Hypothalamus (tissue), 51 donors: ENCODE measurements at regions not wholly inside any gene's neighbourhood (a gene's known extent, or its start where the extent isn't known, plus 50 kb on each side); places are given as distances from the start of the nearest gene placed in this dataset.
"Not testable (repeated sequence)": the region's sequence is repeated elsewhere in the genome, so short reads cannot be mapped to it uniquely, and the experiment has no call there.

Source experiments
- DNase-seq, 51 donors: peaks; one replicate each; lab custom pipeline; 2025; lab: John Stamatoyannopoulos, UW

GRCh38 chr3:188964957-188965356, 206.8 kb upstream of the TPRG1 start:
- no peak for DNase-seq

DNA sequence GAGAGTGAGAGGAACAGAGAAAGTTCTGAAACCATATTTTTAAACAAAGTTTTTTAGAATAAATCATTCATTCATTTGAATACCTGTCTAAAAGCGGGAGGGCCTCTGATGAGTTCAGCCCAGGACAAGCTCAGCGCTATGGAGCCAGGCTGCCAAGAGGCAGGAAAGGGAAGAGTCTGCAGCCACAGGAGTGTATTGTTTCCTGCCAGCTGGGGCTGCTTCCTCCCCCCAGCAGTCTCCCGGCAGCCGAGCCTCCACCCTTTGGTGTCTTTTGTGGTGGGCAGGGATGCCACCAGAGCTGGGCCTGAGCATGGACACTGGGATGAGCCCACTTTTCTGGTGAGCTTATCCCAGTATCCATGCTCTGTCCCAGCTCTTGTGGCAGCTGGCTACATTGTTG, 199.5 kb upstream of the TPRG1 start:
- DNase-seq: no peak

DNA sequence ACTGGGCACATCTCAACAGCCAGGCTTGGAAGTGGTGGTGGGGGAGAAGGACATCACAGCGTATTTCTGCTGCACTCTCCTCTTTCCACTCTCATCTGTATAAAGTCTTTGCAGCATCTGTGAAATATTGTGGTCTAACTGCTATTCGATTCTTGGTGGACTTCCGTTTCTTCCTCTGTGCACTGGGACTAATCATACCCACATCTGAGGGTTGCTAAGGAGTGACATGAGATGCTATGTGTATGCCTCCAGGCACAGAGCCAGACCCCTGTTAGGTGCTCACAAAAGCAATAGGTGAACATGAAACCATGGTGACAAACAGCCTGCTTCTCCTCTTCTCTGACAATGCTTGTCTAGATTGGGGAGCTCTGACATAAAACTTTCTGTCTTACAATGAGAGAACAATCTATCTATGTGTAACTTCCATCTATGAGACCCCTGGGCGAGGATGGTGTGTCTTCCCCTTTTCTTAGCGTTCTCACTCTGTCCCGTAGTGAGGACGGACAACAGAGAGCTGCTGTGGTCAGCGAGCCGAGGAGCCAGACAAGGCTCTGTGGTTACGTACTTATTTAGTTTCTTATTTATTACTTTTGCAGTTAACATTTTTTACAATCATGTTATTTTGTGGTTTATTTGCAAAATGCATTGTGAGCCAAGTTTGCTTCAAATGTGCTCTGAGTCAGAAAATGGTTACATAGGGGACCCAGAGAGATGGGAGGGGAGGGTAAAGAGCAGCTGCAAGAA, 196.7 kb upstream of the TPRG1 start:
- DNase-seq: no peak

DNA sequence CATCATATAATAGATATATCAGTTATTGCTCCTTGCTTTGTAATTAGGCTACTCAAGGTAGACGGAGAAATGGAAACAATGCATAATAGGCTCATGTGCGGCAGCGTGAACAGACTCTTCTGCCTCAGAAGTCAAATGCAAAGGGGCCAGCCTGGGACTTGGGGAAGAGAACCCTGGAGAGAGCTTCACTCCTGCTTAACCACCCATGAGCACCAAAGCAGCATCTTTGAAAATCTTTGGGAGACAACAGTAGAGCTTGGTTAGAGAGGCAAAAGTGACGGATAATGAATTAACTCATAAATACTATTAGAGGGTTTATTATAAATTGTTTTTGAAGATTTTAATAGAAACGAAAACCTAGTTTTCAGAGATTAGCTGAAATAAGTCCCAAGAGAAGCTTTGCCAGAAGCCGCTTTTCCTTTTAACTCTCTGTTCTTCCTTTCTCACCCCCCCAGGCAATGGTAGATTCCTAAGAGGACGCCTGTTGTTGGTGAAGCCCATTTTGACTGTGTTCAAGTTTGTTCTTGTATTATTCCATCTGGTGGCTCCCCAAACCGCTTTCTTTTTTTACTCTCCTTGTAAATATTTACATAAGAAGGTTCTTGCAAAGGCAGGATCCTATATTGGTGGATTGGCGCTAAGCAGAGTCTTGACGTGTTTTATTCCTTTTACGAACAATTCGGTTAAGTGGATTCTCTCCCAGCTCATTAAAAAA, 196.0 kb upstream of the TPRG1 start:
- no peak for DNase-seq

GRCh38 chr3:188976407-188976806, 195.4 kb upstream of the TPRG1 start:
- no peak for DNase-seq

- no peak for DNase-seq
Observed at GRCh38 chr3:188978421-188979171, 193.2 kb upstream of the TPRG1 start.

- DNase-seq: no peak
Observed at GRCh38 chr3:188979248-188979647, 192.5 kb upstream of the TPRG1 start.

- DNase-seq: no peak
Observed at GRCh38 chr3:188979669-188980310, 192.0 kb upstream of the TPRG1 start.

GRCh38 chr3:188993181-188993580, 178.6 kb upstream of the TPRG1 start:
- DNase-seq: no peak

- DNase-seq: no peak
Observed at GRCh38 chr3:189001559-189001958, 170.2 kb upstream of the TPRG1 start.

DNA sequence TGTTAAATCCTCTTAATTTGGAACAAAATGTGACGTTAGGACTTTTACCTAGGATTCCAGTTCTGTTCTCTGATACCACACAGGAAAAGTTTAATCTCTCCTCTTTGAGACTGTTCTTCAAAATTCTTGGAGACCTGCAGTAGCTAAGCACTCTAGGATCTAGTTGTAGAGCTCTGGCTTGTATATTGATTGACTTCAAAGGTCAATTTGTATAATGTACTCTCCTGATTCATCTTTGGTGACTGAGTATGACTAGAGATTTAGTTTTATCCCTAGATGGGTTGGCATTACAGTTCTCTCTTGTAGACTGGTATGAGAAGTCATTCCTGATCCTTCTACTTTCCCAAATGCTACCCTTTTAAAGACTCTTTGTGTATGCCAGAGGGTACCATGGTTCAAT, 168.4 kb upstream of the TPRG1 start:
- no peak for DNase-seq

DNA sequence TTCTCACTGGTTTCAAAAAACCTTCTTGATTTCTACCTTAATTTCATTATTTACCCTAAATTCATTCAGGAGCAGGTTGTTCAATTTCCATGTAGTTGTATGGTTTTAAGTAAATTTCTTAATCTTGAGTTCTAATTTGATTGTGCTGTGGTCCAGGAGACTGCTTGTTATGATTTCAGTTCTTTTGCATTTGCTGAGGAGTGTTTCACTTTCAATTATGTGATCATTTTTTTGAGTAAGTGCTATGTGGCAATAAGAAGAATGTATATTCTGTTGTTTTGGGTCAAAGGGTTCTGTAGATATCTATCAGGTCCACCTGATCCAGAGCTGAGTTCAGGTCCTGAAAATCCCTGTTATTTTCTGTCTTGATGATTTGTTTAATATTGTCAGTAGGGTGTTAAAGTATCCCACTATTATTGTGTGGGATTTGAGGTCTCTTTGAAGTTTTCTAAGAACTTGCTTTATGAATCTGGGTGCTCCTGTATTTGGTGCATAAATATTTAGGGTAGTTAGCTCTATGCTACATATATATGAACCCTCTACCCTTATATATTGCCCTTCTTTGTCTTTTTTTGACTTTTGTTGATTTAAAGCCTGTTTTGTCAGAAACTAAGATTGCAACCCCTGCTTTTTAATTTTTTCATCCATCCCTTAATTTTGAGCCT, 158.4 kb upstream of the TPRG1 start:
- DNase-seq: no peak

DNA sequence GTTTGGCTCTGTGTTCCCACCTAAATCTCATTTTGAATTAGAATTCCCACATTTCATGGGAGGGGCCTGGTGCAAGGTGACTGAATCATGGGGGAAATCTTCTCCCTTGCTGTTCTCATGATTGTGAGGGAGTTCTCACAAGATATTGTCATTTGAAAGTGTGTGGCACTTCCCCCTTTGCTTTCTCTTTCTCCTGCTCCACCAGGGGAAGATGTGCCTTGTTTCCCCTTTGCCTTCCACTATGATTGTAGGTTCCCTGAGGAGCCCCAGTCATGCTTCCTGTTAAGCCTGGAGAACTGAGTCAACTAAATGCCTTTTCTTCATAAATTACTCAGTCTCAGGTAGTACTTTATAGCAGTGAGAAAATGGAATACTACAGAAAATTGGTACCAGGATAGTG, 157.2 kb upstream of the TPRG1 start:
- no peak for DNase-seq

DNA sequence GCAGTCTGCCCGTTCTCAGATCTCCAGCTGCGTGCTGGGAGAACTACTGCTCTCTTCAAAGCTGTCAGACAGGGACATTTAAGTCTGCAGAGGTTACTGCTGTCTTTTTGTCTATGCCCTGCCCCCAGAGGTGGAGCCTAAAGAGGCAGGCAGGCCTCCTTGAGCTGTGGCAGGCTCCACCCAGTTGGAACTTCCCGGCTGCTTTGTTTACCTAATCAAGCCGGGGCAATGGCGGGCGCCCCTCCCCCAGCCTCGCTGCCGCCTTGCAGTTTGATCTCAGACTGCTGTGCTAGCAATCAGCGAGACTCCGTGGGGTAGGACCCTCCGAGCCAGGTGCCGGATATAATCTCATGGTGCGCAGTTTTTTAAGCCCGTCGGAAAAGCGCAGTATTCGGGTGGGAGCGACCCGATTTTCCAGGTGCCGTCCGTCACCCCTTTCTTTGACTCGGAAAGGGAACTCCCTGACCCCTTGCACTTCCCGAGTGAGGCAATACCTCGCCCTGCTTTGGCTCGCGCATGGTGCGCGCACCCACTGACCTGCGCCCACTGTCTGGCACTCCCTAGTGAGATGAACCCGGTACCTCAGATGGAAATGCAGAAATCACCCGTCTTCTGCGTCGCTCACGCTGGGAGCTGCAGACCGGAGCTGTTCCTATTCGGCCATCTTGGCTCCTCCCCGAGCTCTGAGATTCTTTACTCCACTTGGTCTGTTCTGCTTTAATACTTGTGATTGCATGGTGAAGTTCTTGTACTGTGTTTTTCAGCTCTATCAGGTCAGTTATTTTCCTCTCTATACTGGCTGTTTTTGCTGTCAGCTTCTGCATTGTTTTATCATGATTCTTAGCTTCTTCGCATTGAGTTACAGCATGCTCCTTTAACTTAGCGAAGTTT, 148.9 kb upstream of the TPRG1 start:
- DNase-seq: not testable (repeated sequence)

DNA sequence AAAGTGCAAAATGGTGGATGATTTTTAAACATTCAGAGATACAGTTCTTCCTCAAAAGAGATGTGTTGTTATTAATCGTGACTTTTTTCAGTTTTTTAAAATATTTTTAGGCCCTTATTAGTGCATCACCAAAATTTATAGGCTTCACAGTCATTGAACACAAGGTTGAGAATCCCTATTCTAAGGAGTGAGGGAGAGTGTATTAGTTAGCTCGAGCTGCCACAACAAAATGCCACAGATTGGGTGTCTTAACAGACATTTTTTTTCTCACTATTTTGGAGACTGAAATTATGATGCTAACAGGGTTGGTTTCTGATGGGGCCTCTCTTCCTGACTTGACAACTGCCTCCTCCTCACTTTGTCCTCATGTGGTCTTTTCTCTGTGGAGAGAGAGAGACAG, 145.9 kb upstream of the TPRG1 start:
- DNase-seq: no peak

DNA sequence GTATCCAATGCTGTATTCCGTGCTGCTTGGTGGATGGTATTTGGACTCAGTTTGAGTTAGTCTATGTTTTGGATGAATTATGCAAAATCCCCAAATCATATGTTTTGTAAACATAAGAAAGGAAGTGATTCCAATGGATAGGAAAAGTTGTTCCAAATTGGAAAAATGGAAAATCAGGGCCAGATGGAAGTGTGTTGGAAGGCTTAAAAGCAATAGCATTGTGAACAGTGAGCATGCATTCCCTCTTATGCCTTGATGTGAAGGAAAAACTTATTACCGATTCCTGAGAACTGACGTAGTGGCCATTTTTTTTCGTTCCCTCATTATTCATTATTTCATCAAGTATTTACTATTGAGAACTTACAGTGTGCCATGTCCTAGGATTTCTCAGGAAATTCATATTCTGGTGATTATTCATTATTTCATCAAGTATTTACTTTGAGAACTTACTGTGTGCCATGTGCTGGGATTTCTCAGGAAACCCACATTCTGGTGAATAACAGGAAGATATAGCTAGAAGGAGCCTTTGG, 144.1 kb upstream of the TPRG1 start:
- no peak for DNase-seq

DNA sequence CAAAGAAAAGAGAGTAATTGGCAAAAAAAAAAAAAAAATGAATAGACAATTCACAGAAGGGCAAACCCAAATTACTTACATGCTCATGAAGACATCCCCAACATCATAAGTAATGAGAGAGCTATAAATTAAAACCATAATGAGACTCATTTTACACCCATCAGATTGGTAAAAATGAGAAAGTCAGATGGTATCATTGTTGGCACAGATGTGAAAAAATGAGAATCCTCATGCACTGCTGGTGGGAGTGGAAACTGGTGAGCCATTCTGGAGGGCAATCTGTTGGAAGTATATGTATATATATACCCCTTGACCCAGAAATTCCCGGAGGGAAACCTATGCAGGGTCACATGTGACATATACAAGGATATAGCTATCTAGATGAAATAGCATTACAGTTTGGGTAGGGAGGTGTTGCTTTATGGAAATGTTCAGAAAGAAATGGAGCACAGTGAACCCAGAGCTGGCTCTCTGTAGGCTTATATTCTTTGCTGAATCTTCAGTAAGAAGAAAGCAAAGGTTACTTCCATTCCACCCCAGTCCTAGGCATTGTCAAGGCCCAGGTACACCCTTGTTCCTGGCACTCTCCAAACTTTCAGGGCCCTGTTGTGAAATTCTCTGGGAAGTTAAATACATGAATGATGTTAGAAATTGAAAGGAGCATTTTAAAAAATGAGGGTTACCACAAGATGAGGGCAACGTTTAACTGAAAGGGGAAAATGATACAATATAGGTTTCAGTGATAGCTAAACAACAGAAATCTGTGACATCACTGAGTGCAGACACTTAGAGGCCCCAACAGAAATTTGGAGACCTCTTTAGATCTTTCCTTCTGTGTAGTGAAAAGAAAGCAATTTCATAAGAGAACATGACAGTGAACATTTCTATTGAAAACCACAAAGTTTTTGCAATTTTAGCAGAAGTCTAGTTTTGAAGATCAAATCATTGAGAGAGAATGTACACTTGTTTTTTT, 132.7 kb upstream of the TPRG1 start:
- DNase-seq: no peak

DNA sequence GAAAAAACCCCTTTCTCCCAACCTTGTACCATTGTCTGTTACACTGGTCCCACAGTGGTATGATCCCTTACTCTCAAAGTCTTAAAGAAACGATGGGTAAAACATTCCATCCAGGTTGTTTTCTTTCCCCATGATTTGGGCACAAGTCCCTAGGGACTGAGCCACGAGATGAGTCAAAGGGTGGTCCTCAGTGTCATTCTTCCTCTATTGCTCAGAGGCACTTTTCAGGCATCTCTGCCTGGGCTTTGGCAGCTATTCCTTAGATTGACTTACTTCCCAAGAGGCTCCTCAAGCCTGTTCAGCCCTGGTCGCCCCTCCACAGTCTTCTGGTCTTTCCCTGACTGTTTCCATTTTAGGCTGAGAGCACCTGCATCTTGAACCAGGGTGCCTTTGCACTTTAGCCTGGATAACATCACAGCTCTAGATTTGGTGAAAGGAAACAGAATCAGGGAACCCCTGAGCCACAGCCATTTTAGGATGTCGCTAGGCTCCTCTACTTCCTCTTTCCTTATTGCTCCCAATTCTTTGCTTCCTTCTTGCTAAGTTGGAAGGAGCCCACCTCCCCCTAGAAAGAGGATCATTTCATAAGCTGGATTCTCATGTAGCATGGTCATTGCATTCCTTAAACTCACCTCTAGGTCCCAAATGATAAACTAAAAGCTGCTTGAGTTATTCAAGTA, 131.0 kb upstream of the TPRG1 start:
- DNase-seq: no peak
